Smooth muscle cell (in vitro differentiated cells): ENCODE measurements at regions not wholly inside any gene's neighbourhood (a gene's known extent, or its start where the extent isn't known, plus 50 kb on each side); places are given as distances from the start of the nearest gene placed in this dataset.

Source experiments
- DNase-seq: peaks from one replicate; lab custom pipeline; 2025; ENCODE audit not compliant: unreplicated experiment; lab: John Stamatoyannopoulos, UW
- H2AFZ ChIP-seq: fragments of 200-600 bp; sonication (generic); 2 replicates; pipeline ENCODE4 v1.6.0; 2016; ENCODE audit warnings: antibody characterized with exemption, low read depth, mild to moderate bottlenecking
- H3F3A ChIP-seq: fragments of 200-600 bp; sonication (generic); 2 replicates; pipeline ENCODE4 v1.6.0; 2017; ENCODE audit warnings: antibody characterized with exemption, low read depth
- H3K27ac ChIP-seq: fragments of 200-600 bp; sonication (generic); 2 replicates; pipeline ENCODE4 v1.5.1; 2016; ENCODE audit warnings: low read depth, mild to moderate bottlenecking
- H3K27me3 ChIP-seq: fragments of 200-600 bp; sonication (generic); 2 replicates; pipeline ENCODE4 v1.6.1; 2016; ENCODE audit warnings: low read depth, mild to moderate bottlenecking
- H3K36me3 ChIP-seq: fragments of 200-600 bp; sonication (generic); 2 replicates; pipeline ENCODE4 v1.5.1; 2016; ENCODE audit warnings: low read depth
- H3K4me1 ChIP-seq: fragments of 200-600 bp; sonication (generic); 2 replicates; pipeline ENCODE4 v1.5.1; 2016; ENCODE audit warnings: low read depth
- H3K4me2 ChIP-seq: fragments of 200-600 bp; sonication (generic); 2 replicates; pipeline ENCODE4 v1.6.0; 2016; ENCODE audit warnings: mild to moderate bottlenecking
- H3K4me3 ChIP-seq: fragments of 200-600 bp; sonication (generic); 2 replicates; pipeline ENCODE4 v1.5.1; 2016; ENCODE audit warnings: mild to moderate bottlenecking
- H3K79me2 ChIP-seq: fragments of 200-600 bp; sonication (generic); 2 replicates; pipeline ENCODE4 v1.6.0; 2016; ENCODE audit warnings: low read depth, mild to moderate bottlenecking
- H3K9ac ChIP-seq: fragments of 200-600 bp; sonication (generic); 2 replicates; pipeline ENCODE4 v1.6.0; 2016; ENCODE audit warnings: low read depth
- H3K9me3 ChIP-seq: fragments of 200-600 bp; sonication (generic); replicated peaks from 2 replicates; pipeline ENCODE4 v1.5.1; 2016; ENCODE audit warnings: low read depth
- H4K20me1 ChIP-seq: fragments of 200-600 bp; sonication (generic); 2 replicates; pipeline ENCODE4 v1.6.0; 2016; ENCODE audit warnings: low read depth
- WGBS: methylation state at CpG from one replicate; pipeline ENCODE4 v1.1.7; 2016; ENCODE audit warnings: low lambda C conversion rate; 5-methylcytosine and 5-hydroxymethylcytosine counted together
- TF ChIP-seq, protein P1 (sequence below): fragments of 200-600 bp; sonication (generic); IDR thresholded peaks from 2 replicates; pipeline ENCODE4 v1.5.1; 2017; ENCODE audit warnings: borderline replicate concordance, mild to moderate bottlenecking, antibody characterized with exemption; ENCODE audit not compliant: insufficient read depth, poor library complexity, severe bottlenecking

DNA sequence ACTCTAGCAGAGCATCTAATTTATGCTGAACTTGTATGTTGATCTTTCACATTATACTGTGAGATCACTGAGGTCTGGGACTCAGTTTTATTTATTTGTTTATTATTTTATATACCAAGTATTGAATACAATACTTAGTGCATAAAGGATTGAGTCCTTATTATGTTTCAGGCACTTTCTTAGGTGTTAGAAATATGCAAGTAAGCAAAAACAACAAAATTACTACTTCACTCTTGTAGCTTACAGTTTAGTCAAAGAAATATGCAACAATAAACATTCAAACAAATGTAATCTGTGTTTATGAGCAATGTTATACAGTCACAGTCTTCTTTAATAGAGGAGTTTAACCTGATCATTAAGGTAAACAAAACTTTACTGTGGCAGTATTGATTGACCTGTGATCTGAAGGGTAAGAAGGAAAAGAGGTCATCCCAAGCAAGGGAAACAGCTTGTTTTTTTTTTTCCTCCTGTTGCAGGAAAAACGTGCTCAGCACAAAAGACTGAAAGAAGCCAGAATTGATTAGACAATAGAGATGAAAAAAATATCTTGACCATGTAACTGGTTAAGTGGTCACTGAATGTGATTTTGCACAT is 990.7 kb downstream of the TRHDE start:
- Histone ChIP-seq H2AFZ (no peak overlapping the region), H3K27ac (no peak overlapping the region), H3F3A (no peaks in the 10 kb centered on the region), H3K9me3 (no peaks in the 10 kb centered on the region), H3K4me1 (no peaks in the 10 kb centered on the region), H3K36me3 (no peaks in the 10 kb centered on the region), H3K4me2 (no peak overlapping the region), H3K4me3 (no peak overlapping the region), H3K79me2 (no peaks in the 10 kb centered on the region), H4K20me1 (no peaks in the 10 kb centered on the region), H3K27me3 (no peaks in the 10 kb centered on the region), H3K9ac (no peak overlapping the region)
- WGBS: 71% methylated on average over 1 of the region's 1 CpG
- DNase-seq: no peak
- TF ChIP-seq, protein P1, sequence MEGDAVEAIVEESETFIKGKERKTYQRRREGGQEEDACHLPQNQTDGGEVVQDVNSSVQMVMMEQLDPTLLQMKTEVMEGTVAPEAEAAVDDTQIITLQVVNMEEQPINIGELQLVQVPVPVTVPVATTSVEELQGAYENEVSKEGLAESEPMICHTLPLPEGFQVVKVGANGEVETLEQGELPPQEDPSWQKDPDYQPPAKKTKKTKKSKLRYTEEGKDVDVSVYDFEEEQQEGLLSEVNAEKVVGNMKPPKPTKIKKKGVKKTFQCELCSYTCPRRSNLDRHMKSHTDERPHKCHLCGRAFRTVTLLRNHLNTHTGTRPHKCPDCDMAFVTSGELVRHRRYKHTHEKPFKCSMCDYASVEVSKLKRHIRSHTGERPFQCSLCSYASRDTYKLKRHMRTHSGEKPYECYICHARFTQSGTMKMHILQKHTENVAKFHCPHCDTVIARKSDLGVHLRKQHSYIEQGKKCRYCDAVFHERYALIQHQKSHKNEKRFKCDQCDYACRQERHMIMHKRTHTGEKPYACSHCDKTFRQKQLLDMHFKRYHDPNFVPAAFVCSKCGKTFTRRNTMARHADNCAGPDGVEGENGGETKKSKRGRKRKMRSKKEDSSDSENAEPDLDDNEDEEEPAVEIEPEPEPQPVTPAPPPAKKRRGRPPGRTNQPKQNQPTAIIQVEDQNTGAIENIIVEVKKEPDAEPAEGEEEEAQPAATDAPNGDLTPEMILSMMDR: no peak

DNA sequence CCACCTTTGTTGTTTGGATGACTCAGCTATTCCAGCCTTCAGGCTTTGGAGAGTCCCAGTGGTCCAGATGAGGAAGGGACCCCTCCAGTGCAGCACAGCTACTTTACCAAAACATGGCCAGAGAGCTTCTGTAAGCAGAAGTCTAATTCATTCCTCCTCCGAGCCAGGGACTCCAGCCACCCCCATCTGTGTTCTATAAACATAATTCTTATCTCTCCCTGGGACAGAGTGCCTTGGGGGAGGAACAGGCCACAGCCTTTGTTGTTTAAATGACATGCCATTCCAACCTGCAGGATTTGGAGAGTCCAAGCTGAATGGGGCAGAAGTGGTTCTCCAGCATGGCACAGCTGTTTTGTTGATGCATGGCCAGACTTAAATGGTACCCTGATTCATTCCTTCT is 994.0 kb downstream of the TRHDE start:
- TF ChIP-seq, protein P1: no peak
- H3K4me2 ChIP-seq: no peak overlapping the region
- no peak overlapping the region for H2AFZ ChIP-seq
- H3K4me3 ChIP-seq: no peak overlapping the region
- no peaks in the 10 kb centered on the region for H3K9me3 ChIP-seq
- H3K79me2 ChIP-seq: no peaks in the 10 kb centered on the region
- H3F3A ChIP-seq: no peaks in the 10 kb centered on the region
- no peak for DNase-seq
- H4K20me1 ChIP-seq: no peaks in the 10 kb centered on the region
- H3K4me1 ChIP-seq: no peaks in the 10 kb centered on the region
- no peaks in the 10 kb centered on the region for H3K36me3 ChIP-seq
- 76% methylated on average over 1 of the region's 1 CpG for WGBS
- H3K27me3 ChIP-seq: no peaks in the 10 kb centered on the region
- H3K9ac ChIP-seq: no peak overlapping the region
- no peak overlapping the region for H3K27ac ChIP-seq

DNA sequence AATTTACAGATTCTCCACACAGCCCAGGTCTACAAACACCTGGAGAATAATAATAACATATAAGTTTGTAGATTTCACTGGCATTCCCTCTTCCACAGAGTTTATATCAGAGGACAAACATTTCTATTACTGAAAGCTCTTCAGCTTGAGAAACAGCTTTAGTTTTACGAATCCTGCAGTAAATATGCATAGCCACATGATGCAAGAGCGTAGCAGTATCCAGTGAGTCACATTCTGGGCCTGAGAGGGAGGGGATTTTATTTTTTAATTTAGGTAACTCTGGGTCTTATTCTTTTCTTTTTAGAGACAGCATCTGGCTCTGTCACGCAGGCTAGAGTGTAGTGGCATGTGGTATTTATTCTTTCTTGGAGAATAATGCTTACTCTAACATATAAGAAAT is 1002.8 kb downstream of the TRHDE start:
- Histone ChIP-seq H3K27me3 (no peaks in the 10 kb centered on the region), H3F3A (no peaks in the 10 kb centered on the region), H3K9ac (peak overlapping the region; percentile 11), H3K27ac (peak overlapping the region; percentile 74), H3K9me3 (no peaks in the 10 kb centered on the region), H3K4me2 (peak overlapping the region; percentile 46), H3K4me1 (no peaks in the 10 kb centered on the region), H4K20me1 (no peaks in the 10 kb centered on the region), H3K36me3 (no peaks in the 10 kb centered on the region), H2AFZ (peak overlapping the region; percentile 68), H3K4me3 (no peak overlapping the region), H3K79me2 (no peaks in the 10 kb centered on the region)
- no peak for DNase-seq
- TF ChIP-seq, protein P1: no peak
- 46% methylated on average over 3 of the region's 3 CpGs for WGBS

DNA sequence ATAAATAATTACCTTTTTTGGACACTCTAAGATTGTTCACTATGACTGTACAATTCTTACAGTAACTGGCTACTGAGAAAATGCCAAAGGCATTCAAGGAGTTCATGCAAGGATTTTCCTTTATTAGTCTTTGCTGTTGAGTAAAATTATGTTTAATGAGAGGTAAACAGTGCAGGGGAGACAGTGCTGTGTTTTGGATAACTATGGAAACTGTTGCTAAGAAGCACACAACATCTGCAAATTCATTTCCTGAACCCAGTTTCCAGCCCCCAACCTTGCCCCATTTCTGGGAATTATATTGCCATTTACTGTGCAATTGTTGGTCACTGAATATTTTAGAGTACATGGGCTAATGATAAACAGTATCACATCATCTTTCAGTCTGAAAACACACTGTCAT is 1005.8 kb downstream of the TRHDE start:
- Histone ChIP-seq H2AFZ (no peak overlapping the region), H3K79me2 (no peaks in the 10 kb centered on the region), H3K27ac (no peak overlapping the region), H3K27me3 (no peaks in the 10 kb centered on the region), H3K4me2 (no peak overlapping the region), H3K36me3 (no peaks in the 10 kb centered on the region), H3K4me3 (no peak overlapping the region), H3K9ac (no peak overlapping the region), H3K9me3 (no peaks in the 10 kb centered on the region), H4K20me1 (no peaks in the 10 kb centered on the region), H3F3A (no peaks in the 10 kb centered on the region), H3K4me1 (no peaks in the 10 kb centered on the region)
- DNase-seq: no peak
- TF ChIP-seq, protein P1: no peak
